Smooth muscle cell (in vitro differentiated cells): ENCODE measurements at regions not wholly inside any gene's neighbourhood (a gene's known extent, or its start where the extent isn't known, plus 50 kb on each side); places are given as distances from the start of the nearest gene placed in this dataset.

Source experiments
- DNase-seq: peaks from one replicate; lab custom pipeline; 2025; ENCODE audit not compliant: unreplicated experiment; lab: John Stamatoyannopoulos, UW
- H2AFZ ChIP-seq: fragments of 200-600 bp; sonication (generic); 2 replicates; pipeline ENCODE4 v1.6.0; 2016; ENCODE audit warnings: antibody characterized with exemption, low read depth, mild to moderate bottlenecking
- H3F3A ChIP-seq: fragments of 200-600 bp; sonication (generic); 2 replicates; pipeline ENCODE4 v1.6.0; 2017; ENCODE audit warnings: antibody characterized with exemption, low read depth
- H3K27ac ChIP-seq: fragments of 200-600 bp; sonication (generic); 2 replicates; pipeline ENCODE4 v1.5.1; 2016; ENCODE audit warnings: low read depth, mild to moderate bottlenecking
- H3K27me3 ChIP-seq: fragments of 200-600 bp; sonication (generic); 2 replicates; pipeline ENCODE4 v1.6.1; 2016; ENCODE audit warnings: low read depth, mild to moderate bottlenecking
- H3K36me3 ChIP-seq: fragments of 200-600 bp; sonication (generic); 2 replicates; pipeline ENCODE4 v1.5.1; 2016; ENCODE audit warnings: low read depth
- H3K4me1 ChIP-seq: fragments of 200-600 bp; sonication (generic); 2 replicates; pipeline ENCODE4 v1.5.1; 2016; ENCODE audit warnings: low read depth
- H3K4me2 ChIP-seq: fragments of 200-600 bp; sonication (generic); 2 replicates; pipeline ENCODE4 v1.6.0; 2016; ENCODE audit warnings: mild to moderate bottlenecking
- H3K4me3 ChIP-seq: fragments of 200-600 bp; sonication (generic); 2 replicates; pipeline ENCODE4 v1.5.1; 2016; ENCODE audit warnings: mild to moderate bottlenecking
- H3K79me2 ChIP-seq: fragments of 200-600 bp; sonication (generic); 2 replicates; pipeline ENCODE4 v1.6.0; 2016; ENCODE audit warnings: low read depth, mild to moderate bottlenecking
- H3K9ac ChIP-seq: fragments of 200-600 bp; sonication (generic); 2 replicates; pipeline ENCODE4 v1.6.0; 2016; ENCODE audit warnings: low read depth
- H3K9me3 ChIP-seq: fragments of 200-600 bp; sonication (generic); replicated peaks from 2 replicates; pipeline ENCODE4 v1.5.1; 2016; ENCODE audit warnings: low read depth
- H4K20me1 ChIP-seq: fragments of 200-600 bp; sonication (generic); 2 replicates; pipeline ENCODE4 v1.6.0; 2016; ENCODE audit warnings: low read depth
- WGBS: methylation state at CpG from one replicate; pipeline ENCODE4 v1.1.7; 2016; ENCODE audit warnings: low lambda C conversion rate; 5-methylcytosine and 5-hydroxymethylcytosine counted together
- TF ChIP-seq, protein P1 (sequence below): fragments of 200-600 bp; sonication (generic); IDR thresholded peaks from 2 replicates; pipeline ENCODE4 v1.5.1; 2017; ENCODE audit warnings: borderline replicate concordance, mild to moderate bottlenecking, antibody characterized with exemption; ENCODE audit not compliant: insufficient read depth, poor library complexity, severe bottlenecking

DNA sequence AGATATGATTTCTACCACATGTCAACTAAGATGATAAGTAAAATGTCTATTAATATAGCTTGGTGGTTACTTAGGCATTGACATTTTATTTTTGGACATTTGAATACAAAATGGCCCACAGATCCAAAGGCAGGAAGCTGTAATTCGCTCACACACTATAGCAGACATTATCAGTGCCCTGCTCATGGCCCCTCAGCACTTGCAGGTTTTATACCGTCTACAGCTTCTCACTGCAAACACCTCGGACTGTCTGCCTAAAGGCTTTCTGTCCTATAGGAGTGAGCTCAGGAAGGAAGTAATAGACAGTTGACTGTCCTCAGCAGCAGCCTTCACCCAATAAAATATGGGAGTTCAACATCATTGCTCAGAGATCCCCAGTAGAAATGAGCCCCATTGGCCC lies 140.8 kb upstream of the RASA1 start:
- no peak for DNase-seq
- TF ChIP-seq, protein P1, sequence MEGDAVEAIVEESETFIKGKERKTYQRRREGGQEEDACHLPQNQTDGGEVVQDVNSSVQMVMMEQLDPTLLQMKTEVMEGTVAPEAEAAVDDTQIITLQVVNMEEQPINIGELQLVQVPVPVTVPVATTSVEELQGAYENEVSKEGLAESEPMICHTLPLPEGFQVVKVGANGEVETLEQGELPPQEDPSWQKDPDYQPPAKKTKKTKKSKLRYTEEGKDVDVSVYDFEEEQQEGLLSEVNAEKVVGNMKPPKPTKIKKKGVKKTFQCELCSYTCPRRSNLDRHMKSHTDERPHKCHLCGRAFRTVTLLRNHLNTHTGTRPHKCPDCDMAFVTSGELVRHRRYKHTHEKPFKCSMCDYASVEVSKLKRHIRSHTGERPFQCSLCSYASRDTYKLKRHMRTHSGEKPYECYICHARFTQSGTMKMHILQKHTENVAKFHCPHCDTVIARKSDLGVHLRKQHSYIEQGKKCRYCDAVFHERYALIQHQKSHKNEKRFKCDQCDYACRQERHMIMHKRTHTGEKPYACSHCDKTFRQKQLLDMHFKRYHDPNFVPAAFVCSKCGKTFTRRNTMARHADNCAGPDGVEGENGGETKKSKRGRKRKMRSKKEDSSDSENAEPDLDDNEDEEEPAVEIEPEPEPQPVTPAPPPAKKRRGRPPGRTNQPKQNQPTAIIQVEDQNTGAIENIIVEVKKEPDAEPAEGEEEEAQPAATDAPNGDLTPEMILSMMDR = no peak
- Histone ChIP-seq H3K9ac (no peak overlapping the region), H3F3A (peaks cover 6% of the 10 kb centered on the region), H3K4me1 (peaks cover 12% of the 10 kb centered on the region), H3K36me3 (no peaks in the 10 kb centered on the region), H2AFZ (no peak overlapping the region), H3K9me3 (no peaks in the 10 kb centered on the region), H3K27ac (peak overlapping the region; percentile 20), H3K4me2 (no peak overlapping the region), H4K20me1 (no peaks in the 10 kb centered on the region), H3K79me2 (no peaks in the 10 kb centered on the region), H3K27me3 (no peaks in the 10 kb centered on the region), H3K4me3 (no peak overlapping the region)
- WGBS = 85% methylated on average over 3 of the region's 3 CpGs

DNA sequence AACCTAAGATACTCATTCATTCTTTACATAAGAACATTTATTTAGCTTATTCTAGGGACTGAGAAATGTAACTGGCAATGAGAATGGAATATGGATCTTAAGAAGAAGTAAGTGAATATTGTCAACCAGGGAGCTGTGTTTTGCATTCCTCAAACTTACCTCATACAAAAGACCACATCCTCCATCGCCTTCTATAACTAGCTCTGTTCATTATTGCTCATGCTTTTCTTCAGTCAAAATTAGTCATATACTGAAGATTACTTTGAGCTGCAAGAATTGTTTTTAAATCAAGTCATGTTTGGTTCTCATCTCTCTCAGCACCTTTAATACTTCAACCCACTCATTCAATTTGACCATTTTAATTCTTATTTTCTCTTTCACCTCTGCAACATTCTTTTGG lies 140.3 kb upstream of the RASA1 start:
- no peaks in the 10 kb centered on the region for H3K9me3 ChIP-seq
- H3K9ac ChIP-seq = no peak overlapping the region
- peak overlapping the region; percentile 40 for H3K4me2 ChIP-seq
- H3K27me3 ChIP-seq = no peaks in the 10 kb centered on the region
- H3K79me2 ChIP-seq = no peaks in the 10 kb centered on the region
- TF ChIP-seq, protein P1 = no peak
- no peak for DNase-seq
- H3K4me1 ChIP-seq = peaks cover 7% of the 10 kb centered on the region
- peaks cover under 1% of the 10 kb centered on the region for H3F3A ChIP-seq
- no peaks in the 10 kb centered on the region for H3K36me3 ChIP-seq
- no peak overlapping the region for H2AFZ ChIP-seq
- 41% methylated on average over 1 of the region's 1 CpG for WGBS
- H3K27ac ChIP-seq = peak overlapping the region; percentile 57
- H4K20me1 ChIP-seq = no peaks in the 10 kb centered on the region
- H3K4me3 ChIP-seq = no peak overlapping the region

DNA sequence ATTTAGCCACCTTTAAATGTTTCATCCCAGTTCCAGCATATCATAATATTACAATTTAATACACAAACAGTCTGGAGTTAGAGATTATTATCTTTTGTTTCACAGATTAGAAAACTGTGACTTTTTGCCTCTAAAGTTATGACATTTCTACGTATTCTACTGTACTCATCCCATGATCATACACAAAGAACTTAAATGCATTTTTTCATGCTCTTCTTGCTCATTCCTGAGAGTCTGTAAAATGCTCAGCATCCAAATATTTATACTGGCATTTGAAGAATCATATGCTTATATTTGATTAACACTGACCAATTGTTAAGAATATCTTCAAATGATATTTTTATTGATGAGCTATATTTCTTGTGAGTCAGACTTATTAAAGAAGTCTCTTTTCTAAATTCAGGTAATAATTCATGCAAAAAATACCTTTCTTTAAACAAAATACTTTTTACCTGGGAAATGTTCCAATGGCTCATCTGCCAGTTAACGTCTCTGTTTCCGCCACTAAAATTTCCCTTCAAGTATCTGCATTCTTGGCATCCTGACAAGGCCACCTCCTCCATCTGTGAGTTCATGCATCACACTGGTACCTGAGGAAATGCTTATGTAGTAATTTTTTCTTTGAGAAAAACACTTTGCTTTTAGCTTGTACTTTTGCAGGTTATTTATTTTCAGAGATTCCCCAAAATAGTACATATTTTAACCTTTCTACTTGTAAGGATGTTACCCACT lies 139.6 kb upstream of the RASA1 start:
- TF ChIP-seq, protein P1 = no peak
- no peak overlapping the region for H2AFZ ChIP-seq
- H3K4me1 ChIP-seq = peaks cover 5% of the 10 kb centered on the region
- no peaks in the 10 kb centered on the region for H3K79me2 ChIP-seq
- 84% methylated on average over 3 of the region's 3 CpGs for WGBS
- no peaks in the 10 kb centered on the region for H3K9me3 ChIP-seq
- no peak overlapping the region for H3K9ac ChIP-seq
- no peaks in the 10 kb centered on the region for H4K20me1 ChIP-seq
- H3K4me3 ChIP-seq = no peak overlapping the region
- H3K27ac ChIP-seq = peak overlapping the region; percentile 57
- no peaks in the 10 kb centered on the region for H3K36me3 ChIP-seq
- DNase-seq = no peak
- H3K27me3 ChIP-seq = no peaks in the 10 kb centered on the region
- H3F3A ChIP-seq = no peaks in the 10 kb centered on the region
- peak overlapping the region; percentile 40 for H3K4me2 ChIP-seq

DNA sequence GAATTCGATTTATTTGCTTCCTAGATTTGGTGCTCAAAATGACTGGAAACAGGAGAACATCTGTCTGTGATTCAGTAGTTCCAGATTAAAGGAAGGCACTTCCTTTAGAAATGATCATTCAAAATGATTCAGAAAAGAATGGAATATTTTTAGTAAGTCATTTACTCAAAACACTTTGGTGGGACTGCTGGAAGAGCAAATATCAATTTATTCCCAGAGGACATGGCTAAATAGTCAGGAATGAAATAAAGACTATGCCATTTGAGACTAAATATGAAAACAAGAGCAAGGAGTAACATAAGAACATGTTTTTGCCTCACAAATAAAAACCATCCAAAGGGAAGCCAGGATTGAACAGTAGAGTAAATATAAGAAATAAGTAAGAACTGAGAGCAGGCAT lies 138.6 kb upstream of the RASA1 start:
- Histone ChIP-seq H3K27me3 (no peaks in the 10 kb centered on the region), H3F3A (no peaks in the 10 kb centered on the region), H3K4me1 (peaks cover 5% of the 10 kb centered on the region), H3K36me3 (no peaks in the 10 kb centered on the region), H4K20me1 (no peaks in the 10 kb centered on the region), H3K79me2 (no peaks in the 10 kb centered on the region), H3K4me2 (no peak overlapping the region), H3K9ac (no peak overlapping the region), H2AFZ (no peak overlapping the region), H3K4me3 (no peak overlapping the region), H3K9me3 (no peaks in the 10 kb centered on the region), H3K27ac (no peak overlapping the region)
- TF ChIP-seq, protein P1 = no peak
- no peak for DNase-seq
- 77% methylated on average over 1 of the region's 1 CpG for WGBS
